Ectodermal cell (in vitro differentiated cells): ENCODE measurements at regions not wholly inside any gene's neighbourhood (a gene's known extent, or its start where the extent isn't known, plus 50 kb on each side); places are given as distances from the start of the nearest gene placed in this dataset.

Experiments
- H3K27ac ChIP-seq: 2 replicates; pipeline ENCODE4 v1.7.0; 2013; ENCODE audit warnings: mild to moderate bottlenecking, low read depth, low read length; ENCODE audit not compliant: insufficient read depth, poor library complexity, severe bottlenecking
- H3K27me3 ChIP-seq: 2 replicates; pipeline ENCODE4 v1.7.0; 2013; ENCODE audit warnings: mild to moderate bottlenecking, low read length; ENCODE audit not compliant: insufficient read depth, control insufficient read depth, poor library complexity, severe bottlenecking
- H3K36me3 ChIP-seq: one replicate; pipeline ENCODE4 v1.7.0; 2013; ENCODE audit warnings: low read length; ENCODE audit not compliant: control insufficient read depth, insufficient read depth
- H3K4me1 ChIP-seq: one replicate; pipeline ENCODE4 v1.7.0; 2013; ENCODE audit warnings: low read length; ENCODE audit not compliant: control insufficient read depth, insufficient read depth
- H3K4me3 ChIP-seq: 2 replicates; pipeline ENCODE4 v1.7.0; 2013; ENCODE audit warnings: low read depth, low read length, control low read depth; ENCODE audit not compliant: insufficient read depth
- H3K9me3 ChIP-seq: 2 replicates; pipeline ENCODE4 v1.7.0; 2013; ENCODE audit warnings: mild to moderate bottlenecking, low read length, moderate library complexity; ENCODE audit not compliant: control insufficient read depth
- WGBS, 2 experiments: methylation state at CpG; one replicate each; pipeline ENCODE4 v1.1.7; 2013; ENCODE audit warnings: missing lambda C conversion rate in 2 of 2; 5-methylcytosine and 5-hydroxymethylcytosine counted together

- H3K27me3 ChIP-seq: no peaks in the 10 kb centered on the region
- no peaks in the 10 kb centered on the region for H3K4me1 ChIP-seq
- H3K9me3 ChIP-seq: no peaks in the 10 kb centered on the region
- H3K36me3 ChIP-seq: no peaks in the 10 kb centered on the region
- no peak overlapping the region for H3K4me3 ChIP-seq
- 83 to 99% methylated on average over 2 of the region's 2 CpGs for WGBS, 2 experiments
- H3K27ac ChIP-seq: no peak overlapping the region
Observed at GRCh38 chr1:67969446-67969845, 81.0 kb downstream of the DIRAS3 start.

- Histone ChIP-seq H3K9me3 (no peaks in the 10 kb centered on the region), H3K4me1 (no peaks in the 10 kb centered on the region), H3K27me3 (no peaks in the 10 kb centered on the region), H3K4me3 (no peak overlapping the region), H3K36me3 (no peaks in the 10 kb centered on the region), H3K27ac (no peak overlapping the region)
Observed at GRCh38 chr1:67966666-67967009, 83.8 kb downstream of the DIRAS3 start.

DNA sequence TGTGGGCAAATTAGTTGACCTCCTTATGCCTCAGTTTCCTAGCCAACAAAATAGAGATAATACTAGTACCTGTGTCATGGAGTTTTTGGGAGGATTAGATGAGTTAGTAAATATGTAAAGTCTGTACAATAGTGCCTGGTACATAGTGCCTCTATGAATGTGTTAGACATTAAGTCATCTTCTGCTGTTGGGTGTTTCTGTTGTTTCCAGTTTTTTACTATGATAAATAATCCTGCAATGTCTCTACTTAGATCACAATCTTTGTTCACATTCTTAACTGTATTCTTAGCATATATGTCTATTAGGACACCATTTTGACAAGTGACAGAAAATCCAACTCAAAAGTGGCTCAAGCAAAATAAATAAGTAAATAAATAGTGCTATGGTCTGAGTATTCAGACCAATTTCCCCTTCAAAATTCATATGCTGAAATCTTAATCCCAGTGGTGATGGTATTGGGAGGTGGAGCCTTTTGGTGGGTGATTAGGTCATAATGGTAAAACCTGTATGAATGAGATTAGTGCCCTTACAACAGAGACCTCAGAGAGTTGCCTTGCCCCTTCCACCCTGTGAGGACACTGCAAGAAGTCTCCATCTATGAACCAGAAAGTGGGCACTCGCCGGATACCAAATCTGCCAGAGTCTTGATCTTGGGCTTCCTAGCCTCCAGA lies 84.3 kb downstream of the DIRAS3 start:
- H3K27me3 ChIP-seq: no peaks in the 10 kb centered on the region
- H3K9me3 ChIP-seq: no peaks in the 10 kb centered on the region
- 81 to 97% methylated on average over 2 of the region's 2 CpGs for WGBS, 2 experiments
- no peak overlapping the region for H3K27ac ChIP-seq
- H3K36me3 ChIP-seq: no peaks in the 10 kb centered on the region
- no peaks in the 10 kb centered on the region for H3K4me1 ChIP-seq
- no peak overlapping the region for H3K4me3 ChIP-seq

- H3K27me3 ChIP-seq: no peaks in the 10 kb centered on the region
- no peak overlapping the region for H3K4me3 ChIP-seq
- no peaks in the 10 kb centered on the region for H3K9me3 ChIP-seq
- H3K4me1 ChIP-seq: no peaks in the 10 kb centered on the region
- no peaks in the 10 kb centered on the region for H3K36me3 ChIP-seq
- H3K27ac ChIP-seq: no peak overlapping the region
Observed at GRCh38 chr1:67963263-67963662, 87.2 kb downstream of the DIRAS3 start.

GRCh38 chr1:67960766-67961165 lies 89.7 kb downstream of the DIRAS3 start:
- H3K27ac ChIP-seq: no peak overlapping the region
- 91% methylated on average over 2 of the region's 2 CpGs for WGBS, 2 experiments
- no peaks in the 10 kb centered on the region for H3K4me1 ChIP-seq
- H3K36me3 ChIP-seq: no peaks in the 10 kb centered on the region
- H3K27me3 ChIP-seq: no peaks in the 10 kb centered on the region
- H3K4me3 ChIP-seq: no peak overlapping the region
- no peaks in the 10 kb centered on the region for H3K9me3 ChIP-seq

GRCh38 chr1:67958472-67958871 lies 92.0 kb downstream of the DIRAS3 start:
- WGBS, 2 experiments: 100% methylated on average over 1 of the region's 1 CpG
- H3K27ac ChIP-seq: no peak overlapping the region
- H3K4me3 ChIP-seq: no peak overlapping the region
- H3K4me1 ChIP-seq: no peaks in the 10 kb centered on the region
- no peaks in the 10 kb centered on the region for H3K27me3 ChIP-seq
- H3K36me3 ChIP-seq: no peaks in the 10 kb centered on the region
- H3K9me3 ChIP-seq: no peaks in the 10 kb centered on the region

DNA sequence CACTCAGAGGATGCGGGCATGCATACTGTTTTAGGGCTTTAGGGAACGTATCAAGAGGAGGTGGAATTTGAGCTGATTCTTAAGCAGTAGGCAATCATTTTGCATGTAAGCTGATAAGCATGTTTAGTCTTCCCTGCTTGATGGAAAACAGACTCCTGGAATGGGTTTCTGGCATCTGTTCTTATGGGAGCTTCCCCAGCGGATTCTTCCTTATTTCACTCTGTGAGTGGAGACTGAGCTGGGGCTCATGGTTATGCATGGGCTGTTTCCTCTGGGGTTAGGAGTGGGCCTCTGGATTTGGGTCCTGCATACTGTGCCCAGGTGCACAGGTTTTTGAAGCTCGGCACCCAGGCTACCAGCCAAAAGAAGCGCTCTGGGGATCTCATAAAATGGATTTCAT lies 93.4 kb downstream of the DIRAS3 start:
- Histone ChIP-seq H3K27ac (no peak overlapping the region), H3K9me3 (no peaks in the 10 kb centered on the region), H3K4me1 (no peaks in the 10 kb centered on the region), H3K4me3 (no peak overlapping the region), H3K27me3 (no peaks in the 10 kb centered on the region), H3K36me3 (no peaks in the 10 kb centered on the region)
- 90 to 91% methylated on average over 5 of the region's 5 CpGs for WGBS, 2 experiments

- H3K27me3 ChIP-seq: no peaks in the 10 kb centered on the region
- H3K36me3 ChIP-seq: no peaks in the 10 kb centered on the region
- H3K9me3 ChIP-seq: no peaks in the 10 kb centered on the region
- H3K4me1 ChIP-seq: no peaks in the 10 kb centered on the region
- H3K27ac ChIP-seq: no peak overlapping the region
- H3K4me3 ChIP-seq: no peak overlapping the region
Observed at GRCh38 chr1:67956116-67956515, 94.3 kb downstream of the DIRAS3 start.

- Histone ChIP-seq H3K9me3 (no peaks in the 10 kb centered on the region), H3K4me3 (no peak overlapping the region), H3K36me3 (no peaks in the 10 kb centered on the region), H3K27me3 (no peaks in the 10 kb centered on the region), H3K27ac (no peak overlapping the region), H3K4me1 (no peaks in the 10 kb centered on the region)
- 93 to 97% methylated on average over 2 of the region's 2 CpGs for WGBS, 2 experiments
Observed at GRCh38 chr1:67955591-67955990, 94.8 kb downstream of the DIRAS3 start.

DNA sequence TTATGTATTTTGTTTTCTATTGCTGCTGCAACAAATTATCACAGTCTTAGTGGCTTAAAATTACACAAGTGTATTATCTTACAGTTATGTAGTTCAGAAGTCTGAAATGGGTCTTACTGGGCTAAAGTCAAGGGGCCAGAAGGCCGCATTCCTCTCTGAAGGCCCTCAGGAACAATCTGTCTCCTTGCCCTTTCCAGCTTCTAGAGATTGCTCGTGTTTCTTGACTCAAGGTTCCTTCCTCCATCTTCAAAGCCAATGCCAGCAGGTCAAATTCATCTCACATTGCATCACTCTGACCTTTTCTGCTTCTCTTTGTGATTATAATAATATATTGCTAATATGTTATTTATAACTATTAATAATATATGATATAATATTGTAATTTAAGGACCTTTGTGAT lies 97.1 kb downstream of the DIRAS3 start:
- no peak overlapping the region for H3K4me3 ChIP-seq

GRCh38 chr1:67952071-67952470 lies 98.4 kb downstream of the DIRAS3 start:
- no peak overlapping the region for H3K4me3 ChIP-seq
- WGBS, 2 experiments: 90 to 91% methylated on average over 1 of the region's 1 CpG
- peaks cover 20% of the 10 kb centered on the region for H3K4me1 ChIP-seq
- no peaks in the 10 kb centered on the region for H3K36me3 ChIP-seq
- H3K27ac ChIP-seq: no peak overlapping the region
- H3K27me3 ChIP-seq: no peaks in the 10 kb centered on the region
- no peaks in the 10 kb centered on the region for H3K9me3 ChIP-seq

More for the DNA sequence above, 97.1 kb downstream of the DIRAS3 start:
- H3K4me1 ChIP-seq: peaks cover 12% of the 10 kb centered on the region
- no peaks in the 10 kb centered on the region for H3K36me3 ChIP-seq
- no peaks in the 10 kb centered on the region for H3K27me3 ChIP-seq
- no peaks in the 10 kb centered on the region for H3K9me3 ChIP-seq
- no peak overlapping the region for H3K27ac ChIP-seq
- 93 to 98% methylated on average over 2 of the region's 2 CpGs for WGBS, 2 experiments
